Upper lobe of left lung (tissue), 6 donors: ENCODE measurements at regions not wholly inside any gene's neighbourhood (a gene's known extent, or its start where the extent isn't known, plus 50 kb on each side); places are given as distances from the start of the nearest gene placed in this dataset.
A peak's percentile ranks its signal among the peaks of the same experiment; 100 is the strongest.

Experiments
- ATAC-seq, 2 donors: fragments of 200-7000 bp; cut with Tn5 transposase; one replicate each; pipeline ENCODE4 v1.9.1; 2022; ENCODE audit warnings: mild to moderate bottlenecking in 2 of 2, moderate library complexity in 2 of 2; ENCODE audit not compliant: low FRiP score in 2 of 2
- DNase-seq, 2 donors: peaks; one replicate each; pipeline ENCODE4 v3.0.0-alpha.2; 2019 to 2020
- H3K27ac ChIP-seq, 4 donors: fragments of 200-600 bp; sonication (generic); one replicate each; pipeline ENCODE4 v1.5.1; 2016 to 2019
- H3K27me3 ChIP-seq, 4 donors: fragments of 200-600 bp; sonication (generic); one replicate each; pipeline ENCODE4 v1.5.1; 2017 to 2019
- H3K36me3 ChIP-seq, 4 donors: fragments of 200-600 bp; sonication (generic); one replicate each; pipeline ENCODE4 v1.5.1; 2016 to 2019
- H3K4me1 ChIP-seq, 4 donors: fragments of 200-600 bp; sonication (generic); one replicate each; pipeline ENCODE4 v1.5.1; 2018 to 2019
- H3K4me3 ChIP-seq, 4 donors: fragments of 200-600 bp; sonication (generic); one replicate each; pipeline ENCODE4 v1.5.1; 2017 to 2019; ENCODE audit warnings: mild to moderate bottlenecking in 2 of 4, moderate library complexity in 1 of 4
- H3K9me3 ChIP-seq, 4 donors: fragments of 200-600 bp; sonication (generic); one replicate each; pipeline ENCODE4 v1.5.1; 2018 to 2019
- EP300 ChIP-seq, 4 donors: sonication (generic); formaldehyde crosslinking; IDR thresholded peaks; one replicate each; pipeline ENCODE4 v1.5.1; 2017; ENCODE audit warnings: antibody characterized with exemption in 4 of 4, control low read depth in 2 of 4
- POLR2A ChIP-seq, 4 donors: fragments of 450-650 bp; IDR thresholded peaks; one replicate each; pipeline ENCODE4 v1.5.1; 2016 to 2017; ENCODE audit warnings: antibody characterized with exemption in 4 of 4, mild to moderate bottlenecking in 2 of 4
- POLR2AphosphoS5 ChIP-seq, 2 donors: sonication (generic); formaldehyde crosslinking; IDR thresholded peaks; one replicate each; pipeline ENCODE4 v1.5.1; 2017; ENCODE audit warnings: antibody characterized with exemption in 2 of 2
- WGBS, 2 donors: methylation state at CpG; one replicate each; pipeline ENCODE4 v1.1.5; 2017 to 2018; 5-methylcytosine and 5-hydroxymethylcytosine counted together
- TF ChIP-seq, protein P1 (sequence below), 6 experiments: fragments of 450-650 bp in 4 of 6; fragments of 200-600 bp in 2 of 6; sonication (generic) in 2 of 6; IDR thresholded peaks; one replicate each; pipeline ENCODE4 v1.5.1; 2016 to 2019; ENCODE audit warnings: antibody characterized with exemption in 6 of 6
- donor health status: DM: no; HTN: no; CAD: no; lungs with moderate emphysema.
- donor health status: DM: no; HTN: yes; CAD: no; lungs with severe emphysema.

- no peaks in the 10 kb centered on the region for H3K36me3 ChIP-seq
- no peaks in the 10 kb centered on the region for H3K4me1 ChIP-seq
- no peak for TF ChIP-seq POLR2AphosphoS5 (IDR thresholded peaks at IDR 0.05)
- no peak overlapping the region for H3K27ac ChIP-seq
- H3K9me3 ChIP-seq: no peaks in the 10 kb centered on the region
- H3K27me3 ChIP-seq: no peaks in the 10 kb centered on the region
- 69 to 90% methylated on average over 2 of the region's 2 CpGs for WGBS, 2 donors
- ATAC-seq (no peak), DNase-seq (no peak)
- no peak overlapping the region for H3K4me3 ChIP-seq
Measured at GRCh38 chr7:116083796-116084195, 53.2 kb upstream of the TFEC start.

DNA sequence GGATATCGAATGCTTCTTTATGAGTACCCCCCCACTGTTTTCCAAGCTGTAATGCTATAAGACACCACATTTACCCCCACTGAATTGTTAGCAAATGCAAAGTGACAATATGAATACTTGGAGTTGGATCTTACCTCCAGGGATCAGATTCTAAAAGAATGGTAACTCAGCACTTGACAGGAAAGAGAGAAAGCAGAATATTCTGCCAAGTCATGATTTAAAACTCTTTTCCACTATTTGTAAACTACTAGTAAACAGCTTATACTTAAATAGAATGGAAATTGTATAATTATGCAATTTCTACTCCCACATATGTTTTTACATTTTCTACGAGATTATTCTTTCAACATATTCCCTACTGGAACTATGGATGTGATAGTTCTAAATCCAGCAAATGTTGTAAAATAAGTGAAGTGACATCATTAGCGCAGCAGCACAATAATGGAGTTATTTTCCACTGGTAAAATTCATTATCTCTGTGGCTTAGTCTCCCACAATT, 56.0 kb upstream of the TFEC start:
- ATAC-seq: no peak
- no peak overlapping the region for H3K4me3 ChIP-seq
- no peak overlapping the region for H3K27ac ChIP-seq
- no peak for TF ChIP-seq POLR2AphosphoS5 (IDR thresholded peaks at IDR 0.05)
- no peak for TF ChIP-seq POLR2A (IDR thresholded peaks at IDR 0.05)
- TF ChIP-seq, protein P1, sequence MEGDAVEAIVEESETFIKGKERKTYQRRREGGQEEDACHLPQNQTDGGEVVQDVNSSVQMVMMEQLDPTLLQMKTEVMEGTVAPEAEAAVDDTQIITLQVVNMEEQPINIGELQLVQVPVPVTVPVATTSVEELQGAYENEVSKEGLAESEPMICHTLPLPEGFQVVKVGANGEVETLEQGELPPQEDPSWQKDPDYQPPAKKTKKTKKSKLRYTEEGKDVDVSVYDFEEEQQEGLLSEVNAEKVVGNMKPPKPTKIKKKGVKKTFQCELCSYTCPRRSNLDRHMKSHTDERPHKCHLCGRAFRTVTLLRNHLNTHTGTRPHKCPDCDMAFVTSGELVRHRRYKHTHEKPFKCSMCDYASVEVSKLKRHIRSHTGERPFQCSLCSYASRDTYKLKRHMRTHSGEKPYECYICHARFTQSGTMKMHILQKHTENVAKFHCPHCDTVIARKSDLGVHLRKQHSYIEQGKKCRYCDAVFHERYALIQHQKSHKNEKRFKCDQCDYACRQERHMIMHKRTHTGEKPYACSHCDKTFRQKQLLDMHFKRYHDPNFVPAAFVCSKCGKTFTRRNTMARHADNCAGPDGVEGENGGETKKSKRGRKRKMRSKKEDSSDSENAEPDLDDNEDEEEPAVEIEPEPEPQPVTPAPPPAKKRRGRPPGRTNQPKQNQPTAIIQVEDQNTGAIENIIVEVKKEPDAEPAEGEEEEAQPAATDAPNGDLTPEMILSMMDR (IDR thresholded peaks at IDR 0.05): no peak
- no peak for TF ChIP-seq EP300 (IDR thresholded peaks at IDR 0.05)
- no peaks in the 10 kb centered on the region for H3K36me3 ChIP-seq
- no peaks in the 10 kb centered on the region for H3K4me1 ChIP-seq
- H3K27me3 ChIP-seq: no peaks in the 10 kb centered on the region
- 79 to 88% methylated on average over 3 of the region's 3 CpGs for WGBS, 2 donors
- DNase-seq: no peak
- H3K9me3 ChIP-seq: no peaks in the 10 kb centered on the region

- no peaks in the 10 kb centered on the region for H3K36me3 ChIP-seq
- TF ChIP-seq POLR2AphosphoS5 (IDR thresholded peaks at IDR 0.05) (no peak), EP300 (IDR thresholded peaks at IDR 0.05) (no peak), POLR2A (IDR thresholded peaks at IDR 0.05) (no peak)
- TF ChIP-seq, protein P1 (IDR thresholded peaks at IDR 0.05): no peak
- ATAC-seq: peak in 1 of 2 donors; percentile 45
- H3K4me1 ChIP-seq: no peaks in the 10 kb centered on the region
- no peak overlapping the region for H3K27ac ChIP-seq
- H3K4me3 ChIP-seq: no peak overlapping the region
- no peak for DNase-seq
- H3K9me3 ChIP-seq: no peaks in the 10 kb centered on the region
- no peaks in the 10 kb centered on the region for H3K27me3 ChIP-seq
Measured at GRCh38 chr7:116087291-116087690, 56.7 kb upstream of the TFEC start.

DNA sequence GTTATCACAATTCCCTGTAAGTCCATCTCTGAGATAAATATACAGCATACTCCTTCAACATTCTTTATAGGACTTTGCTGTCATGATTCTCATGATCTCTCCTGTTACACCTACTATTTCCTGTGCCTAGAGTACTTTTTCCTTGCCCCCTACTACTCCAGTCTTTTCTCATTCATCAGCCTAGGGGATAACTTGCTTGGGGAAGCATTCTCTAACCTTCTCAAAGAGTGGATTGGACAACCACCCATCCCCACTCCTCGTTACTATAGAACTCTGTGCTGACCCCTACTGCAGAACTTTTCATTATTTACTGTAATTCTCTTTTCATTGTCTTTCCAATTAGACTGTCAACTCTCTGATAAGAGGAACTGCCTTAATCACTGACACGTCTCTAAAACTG, 57.4 kb upstream of the TFEC start:
- Histone ChIP-seq H3K27ac (no peak overlapping the region), H3K36me3 (no peaks in the 10 kb centered on the region), H3K27me3 (no peaks in the 10 kb centered on the region), H3K4me3 (no peak overlapping the region), H3K4me1 (no peaks in the 10 kb centered on the region), H3K9me3 (no peaks in the 10 kb centered on the region)
- DNase-seq: no peak
- no peak for ATAC-seq
- TF ChIP-seq POLR2AphosphoS5 (IDR thresholded peaks at IDR 0.05): no peak
- TF ChIP-seq, protein P1 (IDR thresholded peaks at IDR 0.05): no peak
- no peak for TF ChIP-seq EP300 (IDR thresholded peaks at IDR 0.05)
- TF ChIP-seq POLR2A (IDR thresholded peaks at IDR 0.05): no peak
- WGBS, 2 donors: 40 to 53% methylated on average over 2 of the region's 2 CpGs

DNA sequence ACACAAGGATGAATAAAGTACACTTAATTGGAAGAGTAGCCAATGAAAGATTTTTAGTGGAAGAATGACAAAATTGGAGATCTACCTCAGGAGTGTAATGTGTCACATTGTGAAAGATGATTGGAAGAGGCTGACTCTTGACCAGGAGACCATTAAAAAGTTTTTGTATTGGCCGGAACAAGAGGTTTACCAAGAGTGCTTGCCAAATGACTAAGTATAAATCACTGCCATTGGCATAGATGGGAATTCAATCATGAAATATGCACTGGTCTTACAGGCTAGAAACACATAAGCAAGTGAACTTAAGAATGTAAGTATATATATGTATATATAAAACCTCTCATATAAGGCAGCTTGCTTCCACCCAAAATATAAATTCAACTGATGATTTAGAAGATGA, 58.7 kb upstream of the TFEC start:
- Histone ChIP-seq H3K4me1 (no peaks in the 10 kb centered on the region), H3K9me3 (no peaks in the 10 kb centered on the region), H3K27ac (no peak overlapping the region), H3K4me3 (no peak overlapping the region), H3K36me3 (no peaks in the 10 kb centered on the region), H3K27me3 (no peaks in the 10 kb centered on the region)
- no peak for ATAC-seq
- WGBS, 2 donors: 86 to 87% methylated on average over 1 of the region's 1 CpG
- TF ChIP-seq EP300 (IDR thresholded peaks at IDR 0.05) (no peak), POLR2A (IDR thresholded peaks at IDR 0.05) (no peak), POLR2AphosphoS5 (IDR thresholded peaks at IDR 0.05) (no peak)
- TF ChIP-seq, protein P1 (IDR thresholded peaks at IDR 0.05): no peak
- DNase-seq: no peak
